PFSK-1 (cell line): ENCODE measurements at regions not wholly inside any gene's neighbourhood (a gene's known extent, or its start where the extent isn't known, plus 50 kb on each side); places are given as distances from the start of the nearest gene placed in this dataset.

ENCODE experiments used
- FOXP2 ChIP-seq: optimal IDR thresholded peaks from 2 replicates; pipeline ENCODE3; 2011; ENCODE audit warnings: borderline replicate concordance, control low read depth, inconsistent platforms; ENCODE audit not compliant: insufficient read depth; ENCODE audit errors: extremely low read length, extremely low read depth
- POLR2AphosphoS5 ChIP-seq: IDR thresholded peaks from 2 replicates; pipeline ENCODE4 v1.6.1; 2012; ENCODE audit warnings: low read depth, mild to moderate bottlenecking, control low read depth, low read length, moderate library complexity
- SIN3A ChIP-seq: IDR thresholded peaks from 2 replicates; pipeline ENCODE4 v1.6.1; 2012; ENCODE audit warnings: mild to moderate bottlenecking, low read length, moderate library complexity, borderline replicate concordance; ENCODE audit not compliant: insufficient read depth
- TAF1 ChIP-seq: IDR thresholded peaks from 2 replicates; pipeline ENCODE4 v1.6.1; 2012; ENCODE audit warnings: low read length, control low read depth, borderline replicate concordance; ENCODE audit not compliant: insufficient read depth
- TF ChIP-seq, protein P1 (sequence below), 2 experiments: IDR thresholded peaks; 2 replicates each; pipeline versions ENCODE4 v1.6.1 to v1.8.0; 2011 to 2012; ENCODE audit warnings: low read depth in 2 of 2, low read length in 2 of 2, control low read depth in 1 of 2, inconsistent platforms in 1 of 2, mild to moderate bottlenecking in 1 of 2, moderate library complexity in 1 of 2; ENCODE audit not compliant: insufficient read depth in 1 of 2

DNA sequence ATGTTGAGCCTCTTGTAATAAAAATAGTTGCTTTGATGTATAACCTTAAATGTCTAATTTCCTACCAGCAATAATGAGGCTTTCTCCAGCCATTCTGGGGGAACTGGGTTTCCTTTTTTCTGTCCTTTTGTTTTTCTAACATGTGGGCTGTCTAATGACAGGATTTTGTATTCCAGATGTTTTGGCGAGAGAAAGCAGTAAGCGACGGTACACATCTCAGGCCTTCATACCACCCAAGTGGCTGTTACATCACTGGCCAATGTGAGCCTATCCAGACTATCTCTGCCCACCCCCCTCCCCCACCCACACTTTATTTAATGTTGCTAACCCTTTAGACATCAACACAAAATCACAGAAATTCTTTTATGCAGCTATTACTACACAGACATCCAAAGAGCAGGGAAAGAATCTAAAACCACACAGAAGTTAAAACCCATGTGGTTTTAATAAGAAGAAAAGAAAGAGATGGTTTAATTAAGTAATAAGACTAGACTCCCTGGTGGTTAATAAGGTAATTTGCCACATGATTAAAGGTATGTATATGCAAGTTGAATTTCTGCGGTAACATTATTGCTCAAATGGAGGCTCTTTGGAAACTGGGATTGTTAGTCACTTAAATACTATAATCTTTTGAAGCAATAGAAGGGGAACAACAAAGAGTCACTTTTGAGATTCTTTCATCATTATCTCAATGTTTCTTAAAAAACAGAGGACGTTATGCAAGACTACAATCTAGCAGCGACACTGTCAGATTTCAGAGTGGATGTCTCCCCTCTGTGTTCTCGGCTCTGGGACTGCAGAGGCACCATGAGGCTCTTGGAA lies 365.1 kb downstream of the ENC1 start:
- no peak for TF ChIP-seq TAF1

DNA sequence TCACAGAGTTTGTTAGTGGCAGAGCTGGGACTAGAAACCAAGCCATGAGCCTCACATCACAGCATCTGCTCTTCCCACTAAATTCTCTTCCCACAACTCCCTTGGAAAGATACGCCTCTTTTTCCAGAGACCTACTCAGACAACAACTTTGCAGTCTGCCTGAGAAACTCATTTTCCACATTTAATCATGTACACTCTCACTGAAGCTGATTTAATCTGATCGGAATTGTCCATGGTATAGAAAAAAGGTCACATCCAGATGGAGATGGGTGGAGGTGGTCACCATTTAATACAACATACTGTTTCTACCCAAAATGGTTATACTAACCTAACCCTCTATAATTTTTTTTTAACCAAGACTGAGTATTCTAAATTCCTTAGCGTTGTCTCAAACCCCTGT lies 366.2 kb downstream of the ENC1 start:
- TF ChIP-seq, protein P1, sequence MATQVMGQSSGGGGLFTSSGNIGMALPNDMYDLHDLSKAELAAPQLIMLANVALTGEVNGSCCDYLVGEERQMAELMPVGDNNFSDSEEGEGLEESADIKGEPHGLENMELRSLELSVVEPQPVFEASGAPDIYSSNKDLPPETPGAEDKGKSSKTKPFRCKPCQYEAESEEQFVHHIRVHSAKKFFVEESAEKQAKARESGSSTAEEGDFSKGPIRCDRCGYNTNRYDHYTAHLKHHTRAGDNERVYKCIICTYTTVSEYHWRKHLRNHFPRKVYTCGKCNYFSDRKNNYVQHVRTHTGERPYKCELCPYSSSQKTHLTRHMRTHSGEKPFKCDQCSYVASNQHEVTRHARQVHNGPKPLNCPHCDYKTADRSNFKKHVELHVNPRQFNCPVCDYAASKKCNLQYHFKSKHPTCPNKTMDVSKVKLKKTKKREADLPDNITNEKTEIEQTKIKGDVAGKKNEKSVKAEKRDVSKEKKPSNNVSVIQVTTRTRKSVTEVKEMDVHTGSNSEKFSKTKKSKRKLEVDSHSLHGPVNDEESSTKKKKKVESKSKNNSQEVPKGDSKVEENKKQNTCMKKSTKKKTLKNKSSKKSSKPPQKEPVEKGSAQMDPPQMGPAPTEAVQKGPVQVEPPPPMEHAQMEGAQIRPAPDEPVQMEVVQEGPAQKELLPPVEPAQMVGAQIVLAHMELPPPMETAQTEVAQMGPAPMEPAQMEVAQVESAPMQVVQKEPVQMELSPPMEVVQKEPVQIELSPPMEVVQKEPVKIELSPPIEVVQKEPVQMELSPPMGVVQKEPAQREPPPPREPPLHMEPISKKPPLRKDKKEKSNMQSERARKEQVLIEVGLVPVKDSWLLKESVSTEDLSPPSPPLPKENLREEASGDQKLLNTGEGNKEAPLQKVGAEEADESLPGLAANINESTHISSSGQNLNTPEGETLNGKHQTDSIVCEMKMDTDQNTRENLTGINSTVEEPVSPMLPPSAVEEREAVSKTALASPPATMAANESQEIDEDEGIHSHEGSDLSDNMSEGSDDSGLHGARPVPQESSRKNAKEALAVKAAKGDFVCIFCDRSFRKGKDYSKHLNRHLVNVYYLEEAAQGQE (IDR thresholded peaks at IDR 0.05; ENCODE audit: insufficient read depth in 1 of 2, low read depth in 2 of 2, low read length in 2 of 2) = no peak
- TF ChIP-seq TAF1 (no peak), FOXP2 (no peak), POLR2AphosphoS5 (no peak), SIN3A (no peak)

DNA sequence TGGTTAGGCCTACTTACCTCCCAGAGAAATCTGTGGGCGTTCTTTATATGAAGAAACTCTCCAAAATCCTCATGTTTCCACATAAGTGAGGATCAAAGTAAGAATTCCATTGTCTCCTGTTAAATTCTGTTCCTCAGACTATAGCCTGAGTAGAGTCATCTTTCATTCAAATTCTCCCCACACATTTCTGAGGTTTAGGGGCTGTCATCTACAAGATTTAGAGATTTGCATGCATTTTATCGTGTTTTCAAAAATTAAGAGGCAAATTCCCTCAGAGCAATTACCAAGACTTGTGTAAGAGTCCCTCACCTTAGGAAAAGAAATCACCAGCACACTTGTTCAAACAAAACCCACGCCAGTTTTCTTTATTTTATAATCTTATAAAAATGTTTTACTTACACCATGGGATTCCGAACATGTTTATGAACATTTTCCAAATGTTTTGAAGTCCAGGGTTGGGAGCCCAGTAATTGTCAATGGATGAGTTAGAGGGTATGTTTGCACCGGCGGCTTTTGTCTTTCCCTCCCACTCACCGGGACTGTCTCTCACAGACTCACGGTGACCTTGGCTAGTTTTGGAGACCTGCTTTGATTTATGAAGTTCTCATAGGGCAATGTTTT lies 367.6 kb downstream of the ENC1 start:
- TF ChIP-seq FOXP2 = no peak
- TF ChIP-seq, protein P1 (IDR thresholded peaks at IDR 0.05; ENCODE audit: insufficient read depth in 1 of 2, low read depth in 2 of 2, low read length in 2 of 2) = no peak

DNA sequence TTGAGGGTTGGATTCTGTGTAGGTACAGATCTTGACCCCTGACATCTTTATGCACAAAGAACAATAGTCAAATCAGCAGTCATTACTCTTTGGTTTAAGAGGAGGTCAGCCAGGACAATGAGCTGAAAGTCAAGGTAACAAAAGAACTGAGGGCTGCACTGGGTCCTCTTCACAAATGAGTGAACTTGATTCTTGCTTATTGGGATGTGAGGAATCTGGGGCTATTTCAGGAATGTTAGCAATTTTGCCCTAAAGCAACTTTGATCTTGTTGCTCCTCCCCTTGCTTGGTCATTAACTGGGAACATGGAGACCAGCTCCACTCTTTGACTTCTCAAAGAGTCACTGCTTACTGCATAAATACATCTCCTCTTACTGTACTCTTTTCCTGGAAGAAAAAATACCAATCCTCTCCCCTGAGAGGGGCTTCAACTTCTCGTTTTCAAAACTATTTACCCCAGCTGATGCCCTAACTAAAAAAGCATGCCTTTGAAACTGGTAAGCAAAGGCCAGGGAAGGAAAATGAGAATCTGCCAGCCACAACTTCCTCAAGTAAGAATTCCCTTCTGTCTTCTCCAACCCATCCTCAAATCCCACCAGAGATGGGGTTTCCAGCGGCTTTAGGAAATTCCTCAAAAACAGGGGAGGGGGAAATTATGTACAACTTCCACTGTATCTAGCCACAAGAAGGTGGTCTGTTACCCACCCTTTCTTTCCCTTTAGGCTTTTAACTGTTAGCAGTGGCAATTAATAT lies 368.3 kb downstream of the ENC1 start:
- TF ChIP-seq, protein P1 (IDR thresholded peaks at IDR 0.05; ENCODE audit: insufficient read depth in 1 of 2, low read depth in 2 of 2, low read length in 2 of 2) = no peak

DNA sequence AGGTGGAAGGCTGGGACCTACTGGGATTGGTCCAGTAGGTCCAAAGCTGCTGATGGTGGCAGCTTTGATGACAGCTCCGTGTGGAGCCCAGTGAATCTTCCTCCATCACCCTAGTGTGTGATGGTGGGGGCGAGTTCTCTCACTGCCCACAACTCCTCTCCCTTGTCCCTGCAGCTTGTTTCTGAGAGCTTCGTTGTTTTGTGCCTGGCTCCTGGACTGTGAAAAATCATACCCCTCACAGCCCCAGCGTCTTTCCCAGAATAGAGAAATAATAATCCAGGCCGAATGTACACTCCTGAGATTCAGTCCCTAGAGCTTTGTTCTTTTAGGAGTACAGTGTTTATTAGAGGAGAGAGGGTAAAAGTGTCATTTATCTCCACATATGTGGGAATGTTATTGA lies 372.2 kb downstream of the ENC1 start:
- TF ChIP-seq SIN3A (no peak), FOXP2 (no peak), TAF1 (no peak), POLR2AphosphoS5 (no peak)
- TF ChIP-seq, protein P1 (IDR thresholded peaks at IDR 0.05; ENCODE audit: insufficient read depth in 1 of 2, low read depth in 2 of 2, low read length in 2 of 2) = no peak
